ENCODE measurements at regions not wholly inside any gene's neighbourhood (a gene's known extent, or its start where the extent isn't known, plus 50 kb on each side); places are given as distances from the start of the nearest gene placed in this dataset.
"Not testable (repeated sequence)": the region's sequence is repeated elsewhere in the genome, so short reads cannot be mapped to it uniquely, and the experiment has no call there.

DNA sequence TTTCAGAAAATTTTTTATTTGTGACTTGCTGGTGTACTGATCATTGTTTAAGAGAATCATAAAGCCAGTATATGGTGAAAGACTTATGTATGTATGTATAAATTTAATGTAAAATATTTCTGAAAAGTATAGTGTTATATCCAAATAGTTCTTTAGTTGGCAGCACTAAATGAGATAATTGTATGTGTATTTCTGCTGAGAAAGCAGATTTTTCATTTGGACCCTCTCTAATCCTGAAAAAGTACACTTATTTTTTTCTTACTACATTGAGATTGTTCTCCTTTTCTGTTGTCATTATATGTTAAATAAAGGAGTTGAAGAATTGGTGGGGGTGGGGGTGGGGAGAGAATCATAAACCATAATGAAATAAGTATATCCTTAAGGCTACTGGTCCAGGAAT, 324.9 kb upstream of the SUCLG2 start:
- ATAC-seq (ENCODE audit: low read depth in 2 of 2): no peak
- Mint-ChIP-seq H3K27ac (no peak overlapping the region), H3K9me3 (peaks cover 0 to 6% (median 0%) of the 10 kb centered on the region in 7 donors), H3K27me3 (peaks cover 0 to 11% (median 6%) of the 10 kb centered on the region in 3 donors), H3K4me1 (no peaks in the 10 kb centered on the region), H3K36me3 (no peaks in the 10 kb centered on the region), H3K4me3 (no peak overlapping the region)
- no peak for DNase-seq

DNA sequence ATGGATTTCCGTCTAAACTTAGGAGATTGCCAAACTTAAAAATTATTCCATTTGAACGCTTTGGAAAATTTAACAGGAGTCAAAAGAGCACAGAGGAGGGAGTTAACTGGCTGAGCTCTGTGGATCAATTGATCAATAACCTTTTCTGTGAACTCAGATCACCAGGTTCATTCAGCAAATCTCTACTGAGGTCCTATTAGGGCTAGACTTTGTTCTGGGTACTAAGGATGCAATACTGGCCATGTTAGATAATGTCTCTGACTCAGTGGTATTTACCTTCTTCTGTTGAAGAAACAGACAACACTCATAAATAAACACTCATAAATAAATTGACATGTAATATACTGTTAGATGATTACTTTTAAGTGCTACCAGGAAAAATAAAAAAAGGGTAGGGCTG, 323.4 kb upstream of the SUCLG2 start:
- ATAC-seq (ENCODE audit: low read depth in 2 of 2) (no peak), DNase-seq (no peak)
- Mint-ChIP-seq H3K36me3 (no peaks in the 10 kb centered on the region), H3K4me1 (no peaks in the 10 kb centered on the region), H3K27me3 (peaks cover 0 to 11% (median 6%) of the 10 kb centered on the region in 3 donors), H3K27ac (no peak overlapping the region), H3K4me3 (no peak overlapping the region), H3K9me3 (peaks cover 0 to 6% (median 0%) of the 10 kb centered on the region in 7 donors)

DNA sequence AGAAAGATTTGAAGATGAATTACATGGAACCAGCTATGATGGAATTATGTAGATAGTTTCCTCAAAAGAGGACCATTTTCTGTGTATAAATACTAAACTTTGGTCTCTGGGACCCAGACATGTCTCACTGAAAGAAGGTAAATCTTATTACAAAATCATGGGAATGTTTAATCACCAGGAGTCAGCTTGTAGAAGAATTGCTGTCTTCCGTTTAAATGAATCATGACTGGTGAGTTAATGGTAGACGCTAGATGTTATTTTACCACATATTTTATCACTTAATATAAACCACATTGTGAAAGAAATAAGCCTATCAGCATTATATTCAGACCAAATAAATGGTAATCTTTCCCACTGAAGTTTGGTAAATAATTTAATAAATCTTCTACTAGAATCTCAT, 322.3 kb upstream of the SUCLG2 start:
- peaks cover 4 to 11% (median 6%) of the 10 kb centered on the region in 3 donors for H3K27me3 Mint-ChIP-seq
- H3K27ac Mint-ChIP-seq: no peak overlapping the region
- H3K4me1 Mint-ChIP-seq: no peaks in the 10 kb centered on the region
- ATAC-seq (ENCODE audit: low read depth in 2 of 2) (no peak), DNase-seq (no peak)
- no peak overlapping the region for H3K4me3 Mint-ChIP-seq
- peaks cover 0 to 6% (median under 1%) of the 10 kb centered on the region in 7 donors for H3K9me3 Mint-ChIP-seq
- no peaks in the 10 kb centered on the region for H3K36me3 Mint-ChIP-seq

DNA sequence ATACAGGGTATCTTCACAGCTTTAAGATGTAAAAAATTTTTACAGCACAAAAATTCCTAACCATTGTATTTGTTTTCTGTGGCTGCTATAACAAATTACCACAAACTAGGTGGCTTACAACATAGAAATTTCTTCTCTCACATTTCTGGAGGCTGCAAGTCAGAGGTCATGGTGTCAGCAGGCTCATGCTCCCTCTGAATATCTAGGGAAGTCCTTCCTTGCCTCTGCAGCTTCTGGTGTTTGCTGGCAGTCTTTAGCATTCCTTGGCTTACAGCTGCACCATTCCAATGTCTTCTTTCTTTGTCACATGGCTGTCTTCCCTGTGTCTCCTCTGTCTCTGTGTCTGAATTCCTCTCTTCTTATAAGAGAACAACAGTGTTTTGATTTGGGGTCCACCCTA, 310.2 kb upstream of the SUCLG2 start:
- no peak for ATAC-seq (ENCODE audit: low read depth in 2 of 2)
- no peak overlapping the region for H3K27ac Mint-ChIP-seq
- H3K36me3 Mint-ChIP-seq: no peaks in the 10 kb centered on the region
- DNase-seq: no peak
- no peaks in the 10 kb centered on the region for H3K4me1 Mint-ChIP-seq
- peaks cover 4 to 7% (median 7%) of the 10 kb centered on the region in 3 donors for H3K27me3 Mint-ChIP-seq
- H3K4me3 Mint-ChIP-seq: no peak overlapping the region
- H3K9me3 Mint-ChIP-seq: peaks cover 3 to 24% (median 7%) of the 10 kb centered on the region in 7 donors

DNA sequence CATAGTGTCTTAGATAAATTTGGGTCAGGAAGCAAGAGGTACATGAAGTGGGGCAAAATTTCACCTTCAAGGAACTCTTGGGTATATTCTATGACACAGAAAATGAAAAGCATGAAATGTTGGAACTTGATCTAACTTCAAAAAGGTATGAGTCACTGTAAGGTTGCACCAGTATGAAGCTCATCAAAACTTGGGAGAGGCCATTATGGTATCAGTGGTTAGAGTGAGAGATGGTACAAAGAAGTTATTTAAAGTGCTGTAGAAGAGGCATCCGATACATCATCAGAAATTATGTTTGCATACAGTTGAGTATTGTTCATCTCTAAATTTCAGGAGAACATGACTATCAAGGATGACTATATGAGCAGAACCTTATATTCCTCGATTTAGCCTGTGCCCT, 302.9 kb upstream of the SUCLG2 start:
- no peak overlapping the region for H3K27ac Mint-ChIP-seq
- peaks cover 3 to 44% (median 12%) of the 10 kb centered on the region in 7 donors for H3K9me3 Mint-ChIP-seq
- peaks cover 6 to 20% (median 7%) of the 10 kb centered on the region in 3 donors for H3K27me3 Mint-ChIP-seq
- H3K36me3 Mint-ChIP-seq: no peaks in the 10 kb centered on the region
- H3K4me3 Mint-ChIP-seq: no peak overlapping the region
- ATAC-seq (ENCODE audit: low read depth in 2 of 2): no peak
- DNase-seq: no peak
- H3K4me1 Mint-ChIP-seq: no peaks in the 10 kb centered on the region

DNA sequence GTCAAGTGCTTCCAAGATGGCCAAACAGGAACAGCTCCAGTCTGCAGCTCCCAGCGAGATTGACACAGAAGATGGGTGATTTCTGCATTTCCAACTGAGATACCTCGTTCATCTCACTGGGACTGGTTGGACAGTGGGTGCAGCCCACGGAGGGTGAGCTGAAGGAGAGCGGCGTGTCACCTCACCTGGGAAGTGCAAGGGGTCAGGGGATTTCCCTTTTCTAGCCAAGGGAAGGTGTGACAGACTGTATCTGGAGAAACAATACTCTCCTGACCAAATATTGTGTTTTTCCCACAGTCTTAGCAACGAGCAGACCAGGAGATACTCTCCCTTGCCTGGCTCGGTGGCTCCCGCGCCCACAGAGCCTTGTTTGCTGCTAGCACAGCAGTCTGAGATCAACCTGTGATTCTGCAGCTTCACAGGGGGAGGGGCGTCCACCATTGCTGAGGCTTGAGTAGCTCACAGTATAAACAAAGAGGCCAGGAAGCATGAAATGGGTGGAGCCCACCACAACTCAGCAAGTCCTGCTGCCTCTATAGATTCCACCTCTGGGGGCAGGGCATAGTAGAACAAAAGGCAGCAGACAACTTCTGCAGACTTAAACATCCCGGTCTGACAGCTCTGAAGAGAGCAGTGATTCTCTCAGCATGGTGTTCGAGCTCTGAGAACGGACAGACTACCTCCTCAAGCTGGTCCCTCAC, 293.5 kb upstream of the SUCLG2 start:
- peaks cover 0 to 31% (median 6%) of the 10 kb centered on the region in 7 donors for H3K9me3 Mint-ChIP-seq
- no peak overlapping the region for H3K4me3 Mint-ChIP-seq
- DNase-seq (no peak), ATAC-seq (ENCODE audit: low read depth in 2 of 2) (no peak)
- H3K4me1 Mint-ChIP-seq: peaks cover 0 to 6% (median 0%) of the 10 kb centered on the region in 3 donors
- H3K36me3 Mint-ChIP-seq: no peaks in the 10 kb centered on the region
- H3K27ac Mint-ChIP-seq: no peak overlapping the region
- peaks cover 0 to 5% (median 0%) of the 10 kb centered on the region in 3 donors for H3K27me3 Mint-ChIP-seq

DNA sequence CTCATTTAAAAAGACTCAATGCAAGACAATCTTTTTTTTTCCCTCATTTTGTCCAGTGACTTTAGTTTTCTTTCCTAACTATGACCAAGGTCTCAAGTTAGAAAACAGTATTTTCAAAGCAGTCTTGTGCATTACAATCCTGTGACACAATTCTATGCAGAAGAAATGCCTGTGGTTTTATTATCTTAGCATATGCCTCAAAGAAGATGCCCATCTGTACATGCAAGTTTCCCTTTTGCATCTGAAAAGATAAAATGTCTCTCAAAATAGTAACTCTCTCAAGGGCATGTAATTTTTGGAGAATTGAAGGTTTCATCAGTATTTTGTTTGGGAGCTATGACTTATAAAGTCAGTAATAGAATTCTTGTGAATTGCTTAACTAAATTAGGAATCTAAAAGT, 292.0 kb upstream of the SUCLG2 start:
- H3K4me3 Mint-ChIP-seq: no peak overlapping the region
- H3K4me1 Mint-ChIP-seq: peaks cover 0 to 6% (median 0%) of the 10 kb centered on the region in 3 donors
- peaks cover 0 to 5% (median 0%) of the 10 kb centered on the region in 3 donors for H3K27me3 Mint-ChIP-seq
- DNase-seq (no peak), ATAC-seq (ENCODE audit: low read depth in 2 of 2) (no peak)
- H3K9me3 Mint-ChIP-seq: peaks cover 0 to 20% (median 4%) of the 10 kb centered on the region in 7 donors
- H3K36me3 Mint-ChIP-seq: no peaks in the 10 kb centered on the region
- H3K27ac Mint-ChIP-seq: no peak overlapping the region

DNA sequence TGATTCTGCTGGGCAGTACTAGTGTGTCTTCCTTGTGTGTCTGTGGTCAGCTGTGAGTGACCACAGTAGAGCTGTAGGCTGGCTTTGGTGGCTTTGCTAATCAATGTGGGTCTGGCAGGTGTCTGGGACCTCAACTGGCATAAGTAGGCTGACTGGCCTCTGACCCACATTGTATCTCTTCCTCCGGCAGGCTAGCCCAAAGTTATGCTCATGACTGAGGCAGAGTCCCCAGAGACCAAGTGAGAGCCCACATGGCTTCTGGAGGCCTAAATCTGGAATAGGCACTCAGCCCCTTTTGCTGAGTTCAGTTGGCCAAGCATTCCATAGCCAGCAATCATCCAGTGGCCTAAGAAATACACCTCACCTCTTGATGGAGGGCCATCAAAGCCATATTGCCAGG, 289.1 kb upstream of the SUCLG2 start:
- H3K4me1 Mint-ChIP-seq: peaks cover 0 to 6% (median 0%) of the 10 kb centered on the region in 3 donors
- H3K36me3 Mint-ChIP-seq: no peaks in the 10 kb centered on the region
- peak overlapping the region in 2 of 6 donors; percentile 30 to 42 for H3K27ac Mint-ChIP-seq
- no peak overlapping the region for H3K4me3 Mint-ChIP-seq
- ATAC-seq (ENCODE audit: low read depth in 2 of 2) (no peak), DNase-seq (no peak)
- H3K27me3 Mint-ChIP-seq: peaks cover 0 to 5% (median 0%) of the 10 kb centered on the region in 3 donors
- peaks cover 0 to 7% (median 3%) of the 10 kb centered on the region in 7 donors for H3K9me3 Mint-ChIP-seq

DNA sequence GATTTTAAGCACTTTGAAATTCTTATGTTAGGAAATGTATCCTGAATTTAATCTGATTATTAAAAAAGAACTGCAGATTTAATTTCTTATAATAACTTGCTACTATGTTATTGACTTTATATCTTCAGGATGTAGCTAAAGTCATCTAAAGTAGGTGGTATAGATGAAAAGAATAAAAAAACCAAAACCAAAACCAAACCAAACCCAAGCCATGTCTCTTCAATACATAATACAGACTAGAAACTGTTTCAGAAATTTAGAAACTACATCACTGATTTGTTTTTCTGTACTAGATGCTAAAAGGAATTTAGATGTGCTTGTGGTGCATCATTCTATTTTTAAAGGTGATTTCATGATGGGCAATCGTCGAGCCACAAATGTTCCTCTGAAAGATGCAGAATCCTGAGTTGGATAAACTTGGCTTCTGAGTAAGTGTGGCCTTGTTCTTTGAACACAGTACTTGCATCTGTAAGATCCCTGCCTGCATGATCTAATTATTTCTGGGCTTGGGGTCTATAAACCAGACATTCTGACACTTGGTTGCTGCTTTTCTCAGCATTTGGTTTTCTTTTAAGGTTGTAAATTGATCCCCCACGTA, 287.1 kb upstream of the SUCLG2 start:
- no peak overlapping the region for H3K4me3 Mint-ChIP-seq

DNA sequence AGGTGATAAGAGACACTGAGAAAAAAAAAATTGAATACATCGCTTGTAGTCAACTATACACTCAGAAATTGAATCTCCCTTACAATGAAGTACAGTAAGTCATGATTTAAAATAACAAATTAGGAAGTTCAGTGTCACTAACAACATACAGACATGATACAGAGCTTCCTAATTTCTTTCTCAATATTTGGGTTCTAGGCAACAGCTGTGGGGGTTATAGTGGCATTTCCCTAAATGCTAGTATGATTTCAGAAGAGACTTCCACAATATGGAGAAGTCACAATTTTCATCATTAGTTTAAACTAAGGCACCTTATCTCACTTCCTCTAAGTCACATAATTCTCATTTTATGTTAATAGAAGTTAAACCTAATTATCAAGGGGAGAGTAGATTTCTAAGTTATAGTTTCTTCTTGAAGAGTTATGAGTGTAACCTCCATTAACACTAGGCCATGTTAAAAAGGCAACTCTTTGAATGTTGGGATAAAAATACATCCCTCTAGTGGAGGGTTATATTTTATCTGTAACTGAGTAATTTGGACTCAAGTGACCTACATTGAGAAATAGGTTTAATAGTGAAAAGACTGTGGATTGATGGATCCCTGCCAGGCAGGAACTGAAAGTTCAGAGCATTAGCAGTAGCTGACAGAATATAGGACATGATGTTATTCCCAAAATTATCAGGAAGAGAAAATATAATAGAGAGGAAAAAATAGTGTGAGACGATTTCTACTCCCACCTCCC, 286.0 kb upstream of the SUCLG2 start:
- Mint-ChIP-seq H3K27ac (no peak overlapping the region), H3K4me3 (no peak overlapping the region), H3K36me3 (no peaks in the 10 kb centered on the region), H3K27me3 (peaks cover 0 to 2% (median 0%) of the 10 kb centered on the region in 3 donors), H3K4me1 (no peaks in the 10 kb centered on the region), H3K9me3 (peaks cover 0 to 9% (median 3%) of the 10 kb centered on the region in 7 donors)
- DNase-seq (peak; percentile 2), ATAC-seq (ENCODE audit: low read depth in 2 of 2) (peak; percentile 58 to 65)

More for the DNA sequence above, 287.1 kb upstream of the SUCLG2 start:
- peaks cover 0 to 5% (median 0%) of the 10 kb centered on the region in 3 donors for H3K27me3 Mint-ChIP-seq
- no peak for ATAC-seq (ENCODE audit: low read depth in 2 of 2)
- no peaks in the 10 kb centered on the region for H3K4me1 Mint-ChIP-seq
- DNase-seq: no peak
- H3K9me3 Mint-ChIP-seq: peaks cover 0 to 7% (median 3%) of the 10 kb centered on the region in 7 donors
- H3K27ac Mint-ChIP-seq: no peak overlapping the region
- no peaks in the 10 kb centered on the region for H3K36me3 Mint-ChIP-seq

DNA sequence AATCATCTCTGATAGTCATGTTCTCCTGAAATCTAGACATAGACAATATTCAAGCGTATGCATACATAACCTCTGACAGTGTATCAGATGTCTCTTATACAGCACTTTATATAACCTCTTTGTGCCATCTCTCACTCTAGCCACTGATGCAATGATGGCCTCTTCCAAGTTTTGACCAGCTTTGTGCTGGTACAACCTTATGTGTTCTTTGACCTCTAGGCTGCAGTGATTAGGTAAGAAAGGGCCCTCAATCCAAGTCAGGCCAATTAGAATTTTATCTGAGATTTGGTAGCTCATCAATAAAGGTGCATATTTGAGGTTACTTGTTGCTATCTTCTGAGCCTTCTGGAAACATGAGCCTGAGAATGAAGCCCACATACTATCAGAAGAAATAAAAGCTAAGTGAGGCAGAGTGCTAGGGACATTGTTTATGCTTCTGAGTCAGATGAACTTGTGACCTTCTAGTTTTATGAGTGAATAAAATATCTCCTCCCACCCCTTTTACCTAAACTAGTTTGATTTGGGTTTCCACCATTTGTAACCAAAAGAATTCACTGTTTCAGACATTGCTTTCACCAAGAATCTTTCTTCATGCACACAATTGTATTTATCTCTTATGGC, 283.2 kb upstream of the SUCLG2 start:
- Mint-ChIP-seq H3K9me3 (peaks cover 0 to 17% (median 5%) of the 10 kb centered on the region in 7 donors), H3K4me1 (no peaks in the 10 kb centered on the region), H3K4me3 (no peak overlapping the region), H3K27me3 (no peaks in the 10 kb centered on the region), H3K27ac (no peak overlapping the region), H3K36me3 (no peaks in the 10 kb centered on the region)
- no peak for ATAC-seq (ENCODE audit: low read depth in 2 of 2)
- no peak for DNase-seq

DNA sequence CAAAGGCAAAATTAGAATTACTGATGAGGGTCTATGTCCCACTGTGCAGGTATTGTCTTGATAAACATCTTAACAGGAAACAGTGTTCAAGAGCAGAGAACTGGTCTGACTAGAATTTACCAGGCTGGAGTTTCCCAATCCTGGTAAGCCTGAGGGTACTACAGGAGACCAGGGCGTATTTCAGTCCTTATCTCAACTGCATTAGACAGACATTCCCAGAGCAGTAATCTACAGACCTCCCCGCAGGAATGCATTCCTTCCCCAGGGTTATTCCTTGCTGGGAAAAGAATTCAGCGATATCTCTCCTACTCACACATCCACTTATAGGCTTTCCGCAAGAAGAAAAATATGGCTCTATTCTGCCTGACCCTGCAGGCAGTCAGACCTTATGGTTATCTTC, 276.0 kb upstream of the SUCLG2 start:
- peaks cover 0 to 17% (median 7%) of the 10 kb centered on the region in 7 donors for H3K9me3 Mint-ChIP-seq
- DNase-seq; ATAC-seq (ENCODE audit: low read depth in 2 of 2); H3K4me1 Mint-ChIP-seq; H3K36me3 Mint-ChIP-seq; H3K27me3 Mint-ChIP-seq; H3K27ac Mint-ChIP-seq; H3K4me3 Mint-ChIP-seq: not testable (repeated sequence)

DNA sequence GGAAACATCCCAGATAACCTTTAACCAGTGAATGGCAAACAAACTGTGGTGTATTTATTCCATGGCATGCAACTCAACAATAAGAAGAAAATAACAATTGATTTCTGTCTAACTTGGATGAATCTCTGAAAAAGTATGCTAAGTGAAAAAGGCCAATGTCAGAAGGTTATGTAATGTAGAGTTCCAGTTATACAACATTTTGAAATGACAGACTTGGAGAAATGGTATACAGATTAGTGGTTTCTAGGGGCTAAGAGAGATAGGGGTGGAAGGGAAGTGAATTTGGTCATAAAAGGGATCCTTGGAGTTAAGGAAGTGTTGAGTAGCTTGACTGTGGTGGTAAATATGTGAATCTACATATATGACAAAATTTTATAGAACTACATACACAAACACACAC, 269.4 kb upstream of the SUCLG2 start:
- peaks cover 0 to 16% (median 5%) of the 10 kb centered on the region in 7 donors for H3K9me3 Mint-ChIP-seq
- no peak overlapping the region for H3K4me3 Mint-ChIP-seq
- H3K36me3 Mint-ChIP-seq: no peaks in the 10 kb centered on the region
- no peaks in the 10 kb centered on the region for H3K4me1 Mint-ChIP-seq
- no peak for DNase-seq
- peaks cover 0 to 8% (median 0%) of the 10 kb centered on the region in 3 donors for H3K27me3 Mint-ChIP-seq
- no peak overlapping the region for H3K27ac Mint-ChIP-seq
- no peak for ATAC-seq (ENCODE audit: low read depth in 2 of 2)
